Loucy (cell line): ENCODE measurements at regions not wholly inside any gene's neighbourhood (a gene's known extent, or its start where the extent isn't known, plus 50 kb on each side); places are given as distances from the start of the nearest gene placed in this dataset.

Experiments used
- H2AFZ ChIP-seq: fragments of 200-600 bp; sonication (generic); 2 replicates; pipeline ENCODE4 v1.6.0; 2016; ENCODE audit warnings: antibody characterized with exemption, mild to moderate bottlenecking, low read length, moderate library complexity
- H3F3A ChIP-seq: fragments of 200-600 bp; 2 replicates; pipeline ENCODE4 v1.6.0; 2016; ENCODE audit warnings: antibody characterized with exemption, low read depth, mild to moderate bottlenecking
- H3K27me3 ChIP-seq: fragments of 200-600 bp; sonication (generic); 2 replicates; pipeline ENCODE4 v1.6.1; 2014; ENCODE audit warnings: low read length, mild to moderate bottlenecking; ENCODE audit not compliant: insufficient read depth, poor library complexity, severe bottlenecking
- H3K36me3 ChIP-seq: fragments of 200-600 bp; sonication (generic); 2 replicates; pipeline ENCODE4 v1.6.1; 2016; ENCODE audit warnings: low read length; ENCODE audit not compliant: insufficient read depth
- H3K4me1 ChIP-seq: fragments of 200-600 bp; sonication (generic); 2 replicates; pipeline ENCODE4 v1.5.1; 2014; ENCODE audit warnings: low read length, mild to moderate bottlenecking; ENCODE audit not compliant: insufficient read depth, poor library complexity, severe bottlenecking
- H3K4me2 ChIP-seq: fragments of 200-600 bp; sonication (generic); 2 replicates; pipeline ENCODE4 v1.6.0; 2014; ENCODE audit warnings: antibody characterized with exemption, low read length, low read depth, mild to moderate bottlenecking; ENCODE audit not compliant: poor library complexity, severe bottlenecking
- H3K4me3 ChIP-seq: fragments of 200-600 bp; sonication (generic); 2 replicates; pipeline ENCODE4 v1.5.1; 2014; ENCODE audit warnings: low read length, mild to moderate bottlenecking, mixed read lengths; ENCODE audit not compliant: poor library complexity, severe bottlenecking
- H3K79me2 ChIP-seq: fragments of 200-600 bp; sonication (generic); 2 replicates; pipeline ENCODE4 v1.6.1; 2014; ENCODE audit warnings: low read length; ENCODE audit not compliant: insufficient read depth
- H3K9ac ChIP-seq: fragments of 200-600 bp; sonication (generic); 2 replicates; pipeline ENCODE4 v1.6.0; 2014; ENCODE audit warnings: mild to moderate bottlenecking, low read depth, low read length, moderate library complexity; ENCODE audit not compliant: poor library complexity, severe bottlenecking
- H3K9me2 ChIP-seq: fragments of 200-600 bp; sonication (generic); replicated peaks from 2 replicates; pipeline ENCODE4 v1.6.1; 2016; ENCODE audit warnings: low read depth, low read length, mixed read lengths
- H3K9me3 ChIP-seq: fragments of 200-600 bp; sonication (generic); 2 replicates; pipeline ENCODE4 v1.6.1; 2014; ENCODE audit warnings: mild to moderate bottlenecking, antibody characterized with exemption, low read length, low read depth; ENCODE audit not compliant: insufficient read depth
- H4K20me1 ChIP-seq: fragments of 200-600 bp; sonication (generic); 2 replicates; pipeline ENCODE4 v1.6.0; 2014; ENCODE audit warnings: antibody characterized with exemption, low read length, mild to moderate bottlenecking; ENCODE audit not compliant: insufficient read depth, poor library complexity, severe bottlenecking
- CTCF ChIP-seq: fragments of 200-600 bp; sonication (generic); conservative IDR thresholded peaks from 2 replicates; pipeline ENCODE4 v1.5.1; 2014; ENCODE audit warnings: mild to moderate bottlenecking, antibody characterized with exemption, low read length
- EZH2phosphoT487 ChIP-seq: fragments of 200-600 bp; IDR thresholded peaks from 2 replicates; pipeline ENCODE4 v1.6.1; 2018; ENCODE audit warnings: antibody characterized with exemption, mild to moderate bottlenecking, moderate library complexity, borderline replicate concordance

- Histone ChIP-seq H3K27me3 (no peaks in the 10 kb centered on the region), H2AFZ (no peak overlapping the region), H4K20me1 (no peaks in the 10 kb centered on the region), H3K79me2 (no peaks in the 10 kb centered on the region), H3K9me3 (no peaks in the 10 kb centered on the region), H3K9me2 (no peaks in the 10 kb centered on the region), H3K4me2 (no peak overlapping the region), H3K9ac (no peak overlapping the region), H3K36me3 (no peaks in the 10 kb centered on the region), H3K4me1 (no peaks in the 10 kb centered on the region), H3K4me3 (no peak overlapping the region), H3F3A (no peaks in the 10 kb centered on the region)
- no peak for TF ChIP-seq EZH2phosphoT487
- TF ChIP-seq CTCF, result no peak
Observed at GRCh38 chr3:110199588-110199943, 862.2 kb upstream of the DPPA4 start.

DNA sequence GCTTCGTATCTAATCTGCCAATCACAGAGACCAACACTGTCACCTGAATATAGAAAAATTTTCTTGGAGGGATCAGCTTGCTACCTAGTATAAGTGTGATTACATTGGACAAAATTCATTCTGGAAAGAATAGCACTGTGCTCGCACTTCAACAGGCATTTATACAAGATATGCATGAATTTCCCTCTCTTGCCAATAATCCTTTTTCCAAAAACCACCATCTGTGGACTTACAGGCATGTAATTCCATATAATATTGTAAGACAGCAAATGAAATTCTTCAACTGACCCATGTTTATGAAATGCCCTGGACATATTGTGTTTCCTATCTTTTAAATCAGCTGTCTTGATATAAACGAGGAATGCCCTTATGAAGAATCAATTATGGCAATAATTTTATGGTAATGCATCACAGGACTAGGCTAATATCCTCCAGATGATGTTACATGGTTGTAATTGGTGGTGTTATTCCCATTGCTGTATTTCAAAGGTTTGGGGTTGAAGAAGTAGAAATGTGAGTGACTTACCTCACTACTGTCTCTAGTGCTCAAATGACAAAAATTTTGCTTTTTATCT is 861.4 kb upstream of the NECTIN3 start:
- TF ChIP-seq CTCF (no peak), EZH2phosphoT487 (no peak)
- no peaks in the 10 kb centered on the region for H3K9me2 ChIP-seq
- H3F3A ChIP-seq, result no peaks in the 10 kb centered on the region
- H4K20me1 ChIP-seq, result no peaks in the 10 kb centered on the region
- H3K36me3 ChIP-seq, result no peaks in the 10 kb centered on the region
- no peaks in the 10 kb centered on the region for H3K9me3 ChIP-seq
- no peaks in the 10 kb centered on the region for H3K79me2 ChIP-seq
- H2AFZ ChIP-seq, result no peak overlapping the region
- no peak overlapping the region for H3K4me3 ChIP-seq
- H3K27me3 ChIP-seq, result no peaks in the 10 kb centered on the region
- no peak overlapping the region for H3K9ac ChIP-seq
- H3K4me2 ChIP-seq, result no peak overlapping the region
- H3K4me1 ChIP-seq, result no peaks in the 10 kb centered on the region

DNA sequence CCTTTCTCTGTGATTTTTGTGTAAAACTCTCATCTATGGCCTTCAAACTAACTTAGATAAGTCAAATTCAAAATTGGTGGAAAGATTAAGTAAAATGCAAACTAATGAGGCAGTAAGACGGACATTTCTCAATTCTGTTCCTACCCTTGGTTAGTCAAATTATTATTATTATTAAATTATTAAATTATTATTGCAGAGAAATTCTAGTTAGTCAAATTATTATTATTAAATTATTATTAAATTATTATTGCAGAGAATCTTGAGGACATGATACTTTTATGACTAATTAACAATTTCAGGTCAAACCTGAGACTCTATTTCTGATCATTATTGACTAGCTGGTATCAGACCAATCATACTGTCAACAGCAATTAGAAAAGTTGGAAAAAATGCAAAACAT is 845.0 kb upstream of the NECTIN3 start:
- Histone ChIP-seq H3K79me2 (no peaks in the 10 kb centered on the region), H3K9me3 (no peaks in the 10 kb centered on the region), H3F3A (no peaks in the 10 kb centered on the region), H4K20me1 (no peaks in the 10 kb centered on the region), H3K9me2 (no peaks in the 10 kb centered on the region), H2AFZ (no peak overlapping the region), H3K27me3 (no peaks in the 10 kb centered on the region), H3K4me1 (no peaks in the 10 kb centered on the region), H3K4me3 (no peak overlapping the region), H3K36me3 (no peaks in the 10 kb centered on the region), H3K4me2 (no peak overlapping the region), H3K9ac (no peak overlapping the region)
- TF ChIP-seq CTCF, result no peak
- no peak for TF ChIP-seq EZH2phosphoT487
